CD14-positive monocyte (primary cell): ENCODE measurements at regions not wholly inside any gene's neighbourhood (a gene's known extent, or its start where the extent isn't known, plus 50 kb on each side); places are given as distances from the start of the nearest gene placed in this dataset.

Experiments
- DNase-seq, 3 donors: peaks; one replicate each; pipeline ENCODE4 v3.0.0-alpha.2; 2011 to 2022
- H2AFZ ChIP-seq: 2 replicates; pipeline ENCODE4 v1.6.0; 2012; ENCODE audit warnings: mild to moderate bottlenecking, low read depth, low read length, inconsistent platforms; ENCODE audit not compliant: insufficient read depth, poor library complexity, severe bottlenecking
- H3K27ac ChIP-seq, 2 donors: 1 replicate in 1 of 2; 2 replicates in 1 of 2; pipeline ENCODE4 v1.5.1; 2012 to 2013; ENCODE audit warnings: low read length in 2 of 2, control low read depth in 1 of 2, inconsistent platforms in 1 of 2, low read depth in 1 of 2, mild to moderate bottlenecking in 1 of 2
- H3K27me3 ChIP-seq, 2 donors: one replicate each; pipeline versions ENCODE4 v1.6.0 to v1.6.1; 2011 to 2013; ENCODE audit warnings: low read length in 2 of 2; ENCODE audit not compliant: control insufficient read depth in 2 of 2, insufficient read depth in 2 of 2
- H3K36me3 ChIP-seq, 2 donors: replicated peaks in 1 of 2; 1 replicate in 1 of 2; 2 replicates in 1 of 2; pipeline versions ENCODE4 v1.5.1 to v1.6.1; 2012 to 2013; ENCODE audit warnings: low read length in 2 of 2, control low read depth in 1 of 2, inconsistent platforms in 1 of 2, mild to moderate bottlenecking in 1 of 2; ENCODE audit not compliant: insufficient read depth in 2 of 2, control insufficient read depth in 1 of 2
- H3K4me1 ChIP-seq, 2 donors: 1 replicate in 1 of 2; 2 replicates in 1 of 2; pipeline versions ENCODE4 v1.5.1 to v1.6.1; 2012 to 2013; ENCODE audit warnings: low read length in 2 of 2, control low read depth in 1 of 2, inconsistent platforms in 1 of 2, mild to moderate bottlenecking in 1 of 2, moderate library complexity in 1 of 2; ENCODE audit not compliant: insufficient read depth in 2 of 2, control insufficient read depth in 1 of 2
- H3K4me2 ChIP-seq: replicated peaks from 2 replicates; pipeline ENCODE3; 2012; ENCODE audit warnings: low read length, moderate library complexity, mild to moderate bottlenecking; ENCODE audit not compliant: poor library complexity, severe bottlenecking; ENCODE audit errors: extremely low read depth
- H3K4me3 ChIP-seq, 3 experiments: fragments of 200-600 bp in 1 of 3; sonication (generic) in 1 of 3; replicated peaks in 1 of 3; 1 replicate in 2 of 3; 2 replicates in 1 of 3; pipeline ENCODE4 v1.5.1; 2011 to 2013; ENCODE audit warnings: low read length in 3 of 3, mild to moderate bottlenecking in 3 of 3, control low read depth in 2 of 3, low read depth in 2 of 3, inconsistent platforms in 1 of 3, moderate library complexity in 1 of 3
- H3K79me2 ChIP-seq: 2 replicates; pipeline ENCODE4 v1.6.0; 2012; ENCODE audit warnings: mild to moderate bottlenecking, control low read depth, inconsistent platforms, low read length, moderate library complexity; ENCODE audit not compliant: insufficient read depth
- H3K9ac ChIP-seq: 2 replicates; pipeline ENCODE4 v1.6.0; 2017; ENCODE audit warnings: low read length, mild to moderate bottlenecking; ENCODE audit not compliant: insufficient read depth, poor library complexity, severe bottlenecking
- H3K9me3 ChIP-seq, 2 donors: replicated peaks in 1 of 2; 1 replicate in 1 of 2; 2 replicates in 1 of 2; pipeline versions ENCODE4 v1.5.1 to v1.6.1; 2012 to 2013; ENCODE audit warnings: low read length in 2 of 2, control low read depth in 1 of 2; ENCODE audit not compliant: control insufficient read depth in 1 of 2, insufficient read depth in 1 of 2
- H4K20me1 ChIP-seq: 2 replicates; pipeline ENCODE4 v1.6.0; 2012; ENCODE audit warnings: mild to moderate bottlenecking, low read length, control low read depth, moderate library complexity; ENCODE audit not compliant: insufficient read depth
- H3K27ac Mint-ChIP-seq, 7 donors: one replicate each; pipeline ENCODE4 v1.8.0; 2020; ENCODE audit warnings: mild to moderate bottlenecking in 7 of 7, mixed read lengths in 7 of 7, moderate library complexity in 6 of 7, inconsistent platforms in 2 of 7
- H3K27me3 Mint-ChIP-seq, 3 donors: one replicate each; pipeline ENCODE4 v1.8.0; 2021 to 2022; ENCODE audit warnings: low read depth in 3 of 3, mild to moderate bottlenecking in 3 of 3, mixed read lengths in 3 of 3, moderate library complexity in 3 of 3, inconsistent platforms in 1 of 3
- H3K36me3 Mint-ChIP-seq, 2 donors: one replicate each; pipeline ENCODE4 v1.8.0; 2020; ENCODE audit warnings: mixed read lengths in 2 of 2, inconsistent platforms in 1 of 2, mild to moderate bottlenecking in 1 of 2
- H3K4me1 Mint-ChIP-seq: one replicate; pipeline ENCODE4 v1.8.0; 2020; ENCODE audit warnings: mild to moderate bottlenecking, mixed read lengths
- H3K4me3 Mint-ChIP-seq, 2 donors: one replicate each; pipeline ENCODE4 v1.8.0; 2020; ENCODE audit warnings: mild to moderate bottlenecking in 2 of 2, mixed read lengths in 2 of 2, moderate library complexity in 1 of 2
- H3K9me3 Mint-ChIP-seq, 7 donors: one replicate each; pipeline ENCODE4 v1.8.0; 2020 to 2022; ENCODE audit warnings: mixed read lengths in 7 of 7, mild to moderate bottlenecking in 6 of 7, moderate library complexity in 6 of 7, inconsistent platforms in 2 of 7
- WGBS: methylation state at CpG from one replicate; pipeline ENCODE4 v1.1.5; 2013; ENCODE audit warnings: missing lambda C conversion rate; ENCODE audit not compliant: insufficient coverage; 5-methylcytosine and 5-hydroxymethylcytosine counted together
- intact Hi-C, 2 donors: fragments of 100-400 bp; cut with micrococcal nuclease; formaldehyde crosslinking; loops; one replicate each; pipeline versions ENCODE4 v1.15.0 to v1.15.1; 2023
- TF ChIP-seq, protein P1 (sequence below): fragments of 200-600 bp; IDR thresholded peaks from one replicate; pipeline ENCODE4 v1.8.0; 2022; ENCODE audit warnings: antibody characterized with exemption, mild to moderate bottlenecking

DNA sequence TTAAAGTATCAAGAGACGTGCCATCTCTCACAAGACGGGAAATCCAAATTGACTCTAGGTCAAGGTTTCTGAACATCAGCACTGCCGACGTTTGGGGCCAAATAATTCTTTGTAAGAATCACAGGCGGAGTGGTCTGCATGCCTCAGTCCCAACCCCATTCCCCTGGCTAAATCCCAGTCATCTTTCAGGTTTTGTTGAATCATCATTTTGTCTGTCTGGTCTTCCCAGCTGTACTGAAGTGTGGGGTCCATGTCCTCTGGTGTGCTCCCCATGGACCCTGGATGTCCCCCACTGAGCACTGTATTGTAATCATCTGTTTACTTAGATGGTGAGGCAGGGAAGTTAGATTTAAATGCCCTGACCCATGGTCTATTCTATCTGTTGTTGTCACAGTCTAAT lies 103.6 kb upstream of the GALNT18 start:
- H3K27me3 ChIP-seq: no peaks in the 10 kb centered on the region
- H4K20me1 ChIP-seq: no peaks in the 10 kb centered on the region
- Mint-ChIP-seq H3K9me3 (peaks cover 2 to 27% (median 10%) of the 10 kb centered on the region in 7 donors), H3K4me3 (no peak overlapping the region), H3K4me1 (no peaks in the 10 kb centered on the region), H3K27me3 (peaks cover 0 to 1% (median 0%) of the 10 kb centered on the region in 3 donors), H3K36me3 (no peaks in the 10 kb centered on the region), H3K27ac (no peak overlapping the region)
- H3K36me3 ChIP-seq: no peaks in the 10 kb centered on the region
- no peaks in the 10 kb centered on the region for H3K4me1 ChIP-seq
- H3K9ac ChIP-seq: no peak overlapping the region
- H3K4me2 ChIP-seq: no peak overlapping the region
- H2AFZ ChIP-seq: no peak overlapping the region
- H3K79me2 ChIP-seq: no peaks in the 10 kb centered on the region
- no peak overlapping the region for H3K4me3 ChIP-seq
- TF ChIP-seq, protein P1, sequence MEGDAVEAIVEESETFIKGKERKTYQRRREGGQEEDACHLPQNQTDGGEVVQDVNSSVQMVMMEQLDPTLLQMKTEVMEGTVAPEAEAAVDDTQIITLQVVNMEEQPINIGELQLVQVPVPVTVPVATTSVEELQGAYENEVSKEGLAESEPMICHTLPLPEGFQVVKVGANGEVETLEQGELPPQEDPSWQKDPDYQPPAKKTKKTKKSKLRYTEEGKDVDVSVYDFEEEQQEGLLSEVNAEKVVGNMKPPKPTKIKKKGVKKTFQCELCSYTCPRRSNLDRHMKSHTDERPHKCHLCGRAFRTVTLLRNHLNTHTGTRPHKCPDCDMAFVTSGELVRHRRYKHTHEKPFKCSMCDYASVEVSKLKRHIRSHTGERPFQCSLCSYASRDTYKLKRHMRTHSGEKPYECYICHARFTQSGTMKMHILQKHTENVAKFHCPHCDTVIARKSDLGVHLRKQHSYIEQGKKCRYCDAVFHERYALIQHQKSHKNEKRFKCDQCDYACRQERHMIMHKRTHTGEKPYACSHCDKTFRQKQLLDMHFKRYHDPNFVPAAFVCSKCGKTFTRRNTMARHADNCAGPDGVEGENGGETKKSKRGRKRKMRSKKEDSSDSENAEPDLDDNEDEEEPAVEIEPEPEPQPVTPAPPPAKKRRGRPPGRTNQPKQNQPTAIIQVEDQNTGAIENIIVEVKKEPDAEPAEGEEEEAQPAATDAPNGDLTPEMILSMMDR: no peak
- 90% methylated on average over 5 of the region's 5 CpGs for WGBS
- H3K27ac ChIP-seq: no peak overlapping the region
- peaks cover 4 to 14% of the 10 kb centered on the region in 2 donors for H3K9me3 ChIP-seq
- intact Hi-C loops: no loop called here
- no peak for DNase-seq

DNA sequence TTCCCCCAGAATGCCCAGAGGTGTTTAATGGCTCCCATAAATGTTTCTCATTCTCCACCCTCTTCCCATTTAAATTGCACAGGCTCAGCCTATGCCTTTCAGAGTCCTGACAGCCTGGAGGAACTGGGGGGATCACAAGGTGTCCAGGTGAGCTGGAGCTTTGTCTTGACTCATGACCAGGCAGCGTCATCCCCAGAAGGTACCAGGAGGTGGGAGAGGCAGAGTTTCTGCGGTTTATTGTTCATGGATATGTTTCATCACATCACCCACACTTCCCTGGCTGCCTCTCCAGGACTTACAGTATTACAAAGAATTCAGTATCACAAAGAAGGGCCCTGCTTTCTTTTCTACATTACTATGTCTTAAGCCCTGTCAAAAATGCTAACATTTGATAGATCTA lies 103.2 kb upstream of the GALNT18 start:
- H3K9me3 Mint-ChIP-seq: peaks cover 2 to 27% (median 10%) of the 10 kb centered on the region in 7 donors
- H3K36me3 Mint-ChIP-seq: no peaks in the 10 kb centered on the region
- DNase-seq: no peak
- no peak overlapping the region for H3K4me2 ChIP-seq
- H3K36me3 ChIP-seq: no peaks in the 10 kb centered on the region
- no peaks in the 10 kb centered on the region for H3K79me2 ChIP-seq
- no peak overlapping the region for H3K4me3 Mint-ChIP-seq
- no peaks in the 10 kb centered on the region for H3K4me1 Mint-ChIP-seq
- no CpG with 5 or more reads among the region's 2 CpGs for WGBS
- peaks cover 0 to 1% (median 0%) of the 10 kb centered on the region in 3 donors for H3K27me3 Mint-ChIP-seq
- H4K20me1 ChIP-seq: no peaks in the 10 kb centered on the region
- no peak overlapping the region for H3K4me3 ChIP-seq
- peaks cover 4 to 14% of the 10 kb centered on the region in 2 donors for H3K9me3 ChIP-seq
- H3K9ac ChIP-seq: no peak overlapping the region
- no peak overlapping the region for H3K27ac ChIP-seq
- intact Hi-C loops: no loop called here
- H3K4me1 ChIP-seq: no peaks in the 10 kb centered on the region
- no peak overlapping the region for H2AFZ ChIP-seq
- H3K27me3 ChIP-seq: no peaks in the 10 kb centered on the region
- no peak overlapping the region for H3K27ac Mint-ChIP-seq
- TF ChIP-seq, protein P1: no peak
